Coronary artery (tissue), 2 donors: ENCODE measurements at regions not wholly inside any gene's neighbourhood (a gene's known extent, or its start where the extent isn't known, plus 50 kb on each side); places are given as distances from the start of the nearest gene placed in this dataset.

Source experiments
- DNase-seq: peaks from one replicate; pipeline ENCODE4 v3.0.0-alpha.2; 2017; ENCODE audit warnings: low spot score
- H3K27ac ChIP-seq, 2 donors: fragments of 200-600 bp; sonication (generic); one replicate each; pipeline ENCODE4 v1.5.1; 2016 to 2019
- H3K4me3 ChIP-seq: fragments of 200-600 bp; sonication (generic); 2 replicates; pipeline ENCODE4 v1.5.1; 2016; ENCODE audit warnings: mild to moderate bottlenecking, moderate library complexity
- CTCF ChIP-seq: fragments of 200-600 bp; sonication (generic); IDR thresholded peaks from one replicate; pipeline ENCODE4 v1.5.1; 2019; ENCODE audit warnings: antibody characterized with exemption

DNA sequence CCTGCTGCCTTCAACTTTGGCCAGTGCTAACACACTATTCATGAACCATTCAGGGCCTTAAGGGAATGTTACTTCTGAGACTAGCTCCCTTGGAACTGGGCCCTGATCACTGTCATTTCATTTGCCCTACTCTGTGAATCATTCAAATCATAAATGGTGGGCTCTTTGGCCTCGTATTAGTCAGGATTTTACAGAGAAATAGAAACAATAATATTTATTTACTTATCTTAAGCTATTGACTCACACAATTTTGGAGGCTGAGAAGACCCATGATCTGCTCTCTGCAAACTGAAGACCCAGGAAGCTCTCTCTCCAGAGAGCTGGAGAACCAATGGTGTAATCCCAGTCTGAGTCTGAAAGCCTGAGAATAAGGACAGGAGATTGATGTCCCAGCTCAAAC, 398.5 kb downstream of the LRIG3 start:
- DNase-seq = no peak
- no peak overlapping the region for H3K27ac ChIP-seq
- TF ChIP-seq CTCF = no peak
- no peak overlapping the region for H3K4me3 ChIP-seq

DNA sequence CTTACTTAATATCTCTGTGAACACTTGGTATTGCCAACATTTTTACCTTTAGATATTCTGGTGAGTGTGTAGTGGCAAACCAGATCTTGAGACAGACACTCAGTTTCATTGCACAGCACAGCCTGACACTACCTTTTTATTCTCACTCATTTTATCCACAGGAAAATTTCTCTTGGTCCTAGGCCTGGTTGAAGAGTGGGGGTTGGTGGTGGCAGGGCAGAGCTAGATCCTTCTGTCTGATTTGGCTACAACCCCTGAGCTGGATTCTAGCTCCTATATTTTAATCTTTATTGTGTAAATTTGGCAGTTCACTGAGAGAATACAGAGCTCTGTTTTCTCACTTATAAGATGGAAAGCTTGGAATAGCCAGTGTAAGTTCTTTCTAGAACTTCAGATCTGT, 396.9 kb downstream of the LRIG3 start:
- H3K27ac ChIP-seq = no peak overlapping the region
- TF ChIP-seq CTCF = no peak
- H3K4me3 ChIP-seq = no peak overlapping the region
- DNase-seq = no peak

- no peak for DNase-seq
- Histone ChIP-seq H3K27ac (no peak overlapping the region), H3K4me3 (no peak overlapping the region)
- TF ChIP-seq CTCF = no peak
Observed at GRCh38 chr12:58528271-58528670, 392.0 kb downstream of the LRIG3 start.

- no peak overlapping the region for H3K27ac ChIP-seq
Observed at GRCh38 chr12:58529114-58529665, 391.1 kb downstream of the LRIG3 start.

GRCh38 chr12:58529897-58530741, 390.2 kb downstream of the LRIG3 start:
- Histone ChIP-seq H3K4me3 (no peak overlapping the region), H3K27ac (no peak overlapping the region)
- no peak for DNase-seq
- TF ChIP-seq CTCF = no peak

More at GRCh38 chr12:58529114-58529665, 391.1 kb downstream of the LRIG3 start:
- DNase-seq = no peak
- no peak overlapping the region for H3K4me3 ChIP-seq
- no peak for TF ChIP-seq CTCF

GRCh38 chr12:58530742-58531062, 389.6 kb downstream of the LRIG3 start:
- Histone ChIP-seq H3K4me3 (no peak overlapping the region), H3K27ac (no peak overlapping the region)
- no peak for TF ChIP-seq CTCF
- no peak for DNase-seq
